GM21390 (cell line): ENCODE measurements at regions not wholly inside any gene's neighbourhood (a gene's known extent, or its start where the extent isn't known, plus 50 kb on each side); places are given as distances from the start of the nearest gene placed in this dataset.

ENCODE experiments used
- ATAC-seq: cut with Tn5 transposase; IDR thresholded peaks from one replicate; pipeline ENCODE4 v1.9.1; 2021; ENCODE audit not compliant: unreplicated experiment

DNA sequence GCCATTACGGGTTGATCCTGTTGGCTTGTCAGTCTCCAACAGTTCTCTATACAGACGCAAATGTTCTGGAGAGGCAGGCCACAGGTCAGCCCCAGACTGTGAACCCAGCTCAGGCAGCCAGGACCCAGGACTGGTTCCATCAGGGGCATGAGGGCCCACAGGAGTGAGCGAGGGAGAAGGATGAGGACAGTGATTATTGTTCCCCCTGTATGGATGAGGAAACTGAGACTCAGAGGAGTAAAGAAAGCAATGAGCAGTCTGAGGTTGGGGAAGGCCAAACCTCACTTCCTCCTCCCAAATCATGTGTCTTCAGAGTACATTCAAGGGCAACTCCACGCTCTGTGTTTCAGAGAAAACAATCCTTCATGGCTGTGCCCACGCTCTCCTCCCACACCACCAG is 121.9 kb downstream of the RPLP1 start:
- no peak for ATAC-seq

DNA sequence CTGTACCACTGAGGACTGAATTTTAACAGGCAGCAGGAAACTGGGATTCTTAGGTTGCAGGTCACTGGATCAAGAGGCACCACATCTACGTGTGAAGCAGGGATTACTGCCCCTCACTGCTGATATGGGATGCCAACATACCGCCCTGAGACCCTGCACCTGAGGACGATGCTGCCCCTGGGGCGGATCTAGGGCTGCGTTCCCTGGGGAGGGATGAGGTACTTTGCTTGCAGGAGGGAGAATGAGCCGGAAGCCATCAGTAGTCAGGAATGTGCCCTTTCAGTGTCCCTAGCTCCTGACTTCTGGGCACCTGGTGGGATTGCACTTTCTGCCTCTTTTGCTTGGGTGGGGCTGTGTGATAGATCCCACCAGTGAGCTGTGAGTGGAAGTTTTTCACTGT is 122.8 kb downstream of the RPLP1 start:
- ATAC-seq: no peak

DNA sequence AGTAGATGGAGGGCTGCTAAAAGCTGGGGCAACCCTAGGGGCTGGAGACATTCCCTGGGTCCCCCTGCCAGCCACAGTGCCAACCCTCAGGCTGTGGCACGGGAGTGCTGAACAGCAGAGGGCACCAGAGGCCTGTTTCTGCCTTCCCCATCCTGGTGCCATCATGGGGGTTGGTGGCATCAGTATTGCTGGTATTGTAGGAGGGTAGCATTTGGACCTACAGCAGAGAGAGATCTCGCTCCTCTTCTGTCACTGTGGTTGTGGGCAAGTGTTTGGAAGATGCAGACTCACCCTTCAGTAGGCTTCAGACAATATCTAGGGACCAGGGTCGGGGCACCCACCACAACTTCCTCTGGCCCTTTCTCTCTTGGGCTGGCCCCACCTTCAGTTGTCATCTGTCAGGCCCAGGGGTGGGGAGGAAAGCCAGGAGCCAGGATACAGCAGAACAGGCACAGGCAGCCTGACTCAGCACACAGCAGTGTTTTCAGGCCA is 123.5 kb downstream of the RPLP1 start:
- ATAC-seq: no peak

DNA sequence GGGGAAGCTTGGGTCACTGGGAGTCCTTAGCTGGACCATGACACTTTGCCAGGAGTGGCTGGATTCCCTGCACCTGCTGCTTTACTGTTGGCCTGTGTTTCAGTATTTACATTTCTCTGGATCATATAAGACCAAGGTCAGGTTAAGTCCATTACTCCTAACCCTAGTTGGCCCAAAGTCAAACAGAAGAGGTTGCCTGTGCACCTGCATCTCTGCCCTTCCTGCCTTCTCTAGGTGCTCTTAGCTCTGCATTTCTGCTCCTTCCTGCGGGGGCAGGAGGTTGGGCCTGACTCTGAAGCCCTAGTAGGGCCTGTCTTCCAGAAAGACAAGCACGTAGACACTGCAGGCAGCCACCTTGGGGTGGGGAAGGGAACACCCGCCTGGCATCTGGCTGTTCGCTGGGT is 124.3 kb downstream of the RPLP1 start:
- ATAC-seq: no peak

DNA sequence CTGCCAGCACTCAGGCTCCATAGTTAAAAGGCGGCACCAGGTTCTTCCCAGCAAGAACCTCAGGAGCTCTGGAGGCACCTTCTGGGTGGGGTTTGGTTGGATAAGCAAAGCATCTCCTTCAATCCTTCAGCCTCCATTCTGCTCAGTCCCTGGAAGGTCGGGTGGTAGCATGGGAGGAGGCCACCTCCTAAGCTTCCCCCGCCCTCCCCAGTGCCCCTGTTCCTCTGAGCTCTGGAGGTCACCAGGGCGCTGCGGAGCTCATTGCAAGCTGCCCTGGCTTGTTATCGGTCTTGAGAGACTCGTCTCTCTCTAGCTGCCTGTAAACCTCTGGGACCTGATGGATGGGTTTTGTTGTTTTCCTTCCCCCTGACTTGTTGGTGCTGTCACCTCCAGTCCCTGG is 124.8 kb downstream of the RPLP1 start:
- ATAC-seq: no peak

DNA sequence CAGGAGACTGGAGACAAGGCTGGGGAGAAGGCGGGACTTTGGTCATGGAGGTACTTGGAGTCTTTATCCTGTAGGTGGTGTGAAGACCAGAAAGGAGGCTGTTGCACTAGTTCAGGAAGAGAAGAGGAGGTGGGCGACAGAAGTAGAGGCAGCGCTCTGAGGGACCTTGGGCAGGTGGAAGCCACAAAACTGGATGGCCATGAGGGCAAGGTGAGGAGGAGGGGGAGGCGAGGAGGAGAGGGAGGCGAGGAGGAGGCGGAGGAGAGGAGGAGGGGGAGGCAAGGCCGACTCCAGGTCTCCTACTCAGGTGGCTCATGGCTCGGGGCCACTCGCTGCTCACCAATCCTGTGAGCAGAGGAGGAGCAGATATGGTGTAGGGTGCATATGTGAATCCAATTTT is 125.6 kb downstream of the RPLP1 start:
- ATAC-seq: no peak

DNA sequence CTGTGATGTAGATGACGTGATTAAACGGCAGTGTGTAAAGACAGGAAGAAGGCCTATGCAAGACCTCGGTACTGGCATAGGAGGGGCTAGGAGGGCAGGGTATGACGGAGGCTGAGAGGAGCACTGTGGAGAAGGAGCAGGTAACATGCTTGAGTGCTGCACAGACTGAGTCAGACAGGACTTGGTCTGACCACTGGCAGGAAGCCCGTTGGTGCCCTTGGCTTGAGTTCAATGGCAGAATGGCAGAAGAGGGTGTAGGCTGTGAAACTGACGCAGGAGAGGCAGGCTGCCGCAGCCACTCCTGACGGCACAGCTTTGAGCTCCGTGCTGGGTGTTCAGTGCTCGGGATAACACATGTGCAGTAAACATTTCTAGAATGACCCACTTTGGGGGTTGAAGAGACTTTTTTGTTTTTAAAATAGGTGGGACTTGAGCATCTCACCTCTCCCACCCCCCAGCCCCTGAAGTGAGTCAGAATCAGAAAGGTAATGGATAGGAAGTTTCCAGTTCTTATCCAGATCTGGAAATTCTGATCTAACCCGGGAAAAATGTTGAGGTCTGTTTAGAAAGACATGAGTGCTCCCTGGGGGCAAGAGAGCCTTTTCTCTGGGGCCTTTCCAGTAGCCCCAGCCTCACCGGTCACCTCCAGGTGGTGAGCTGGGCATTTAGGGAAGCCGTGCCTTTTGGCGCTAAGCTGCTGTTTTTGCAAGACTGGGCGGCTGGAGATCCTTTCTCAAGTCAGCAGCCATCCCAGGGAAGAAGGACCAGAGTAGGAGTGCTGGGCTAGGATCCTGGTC is 126.4 kb downstream of the RPLP1 start:
- no peak for ATAC-seq

DNA sequence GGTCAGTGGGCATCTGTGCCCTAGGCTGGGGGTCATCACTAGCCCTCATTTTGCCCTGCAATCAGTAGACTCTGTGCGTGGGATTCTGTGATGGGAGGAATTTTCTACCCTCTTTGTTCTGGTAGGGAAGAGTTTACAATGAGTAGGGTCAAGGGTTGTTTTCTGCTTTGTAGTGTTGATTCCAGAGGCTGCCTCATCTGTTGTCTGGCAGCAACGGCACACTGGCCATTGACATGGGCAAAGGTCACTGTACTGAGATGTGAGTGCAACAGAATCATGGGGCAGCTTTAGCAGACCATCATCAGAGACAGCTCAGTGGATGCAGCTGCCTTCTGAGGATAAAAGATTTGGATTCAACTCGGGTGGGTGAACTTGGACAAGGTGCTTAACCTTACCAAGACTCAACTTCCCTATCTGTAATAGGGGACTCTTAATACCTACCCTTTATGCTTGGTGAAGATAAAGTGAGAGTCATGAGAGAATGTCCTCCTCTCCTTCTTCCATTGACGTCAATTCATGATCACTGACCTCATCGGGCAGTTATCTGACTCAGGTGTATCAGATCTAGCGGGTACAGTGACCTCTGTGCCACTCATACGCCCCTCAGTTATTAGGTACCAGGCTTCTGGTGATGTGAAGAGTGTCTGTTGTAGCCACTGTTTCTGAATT is 127.5 kb downstream of the RPLP1 start:
- no peak for ATAC-seq

DNA sequence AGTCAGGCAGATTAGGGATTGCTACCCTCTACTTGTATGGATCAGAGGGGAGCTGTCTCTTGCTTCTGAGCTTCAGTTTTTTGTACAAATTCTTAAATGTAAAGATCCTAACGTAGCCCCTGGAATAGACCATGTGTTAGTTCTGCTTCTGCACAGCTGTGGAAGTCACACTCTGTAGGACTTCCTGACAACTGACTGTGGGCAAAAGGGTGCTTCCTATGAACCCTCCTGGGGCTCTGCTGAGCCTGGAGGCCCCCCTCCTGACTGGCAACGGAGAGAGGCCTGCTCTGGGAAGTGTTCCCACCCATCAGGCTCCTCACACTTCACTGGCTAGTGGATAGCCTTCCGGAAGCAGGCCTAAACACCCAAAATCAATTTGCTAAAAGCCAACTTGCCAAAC is 131.0 kb downstream of the RPLP1 start:
- ATAC-seq: no peak

DNA sequence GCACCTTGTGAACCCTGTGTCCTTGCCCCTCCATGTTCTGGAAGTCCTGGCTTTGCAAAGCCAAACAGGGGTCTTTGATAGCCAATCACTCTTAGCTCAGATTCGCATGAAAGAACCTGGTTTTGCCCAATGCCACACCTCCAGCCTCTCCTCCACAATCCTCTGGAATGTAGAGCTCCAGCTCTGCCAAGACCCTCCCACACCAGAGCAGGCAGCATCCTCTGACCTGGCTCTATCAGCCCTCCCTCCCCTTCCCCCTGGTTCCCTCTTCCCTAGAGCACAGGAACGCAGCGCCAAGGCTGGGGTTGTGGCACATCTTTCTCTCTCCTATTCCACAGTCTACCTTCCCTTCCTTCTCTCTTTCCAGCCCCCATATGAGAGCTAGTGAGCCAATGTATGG is 133.3 kb downstream of the RPLP1 start:
- ATAC-seq: no peak

DNA sequence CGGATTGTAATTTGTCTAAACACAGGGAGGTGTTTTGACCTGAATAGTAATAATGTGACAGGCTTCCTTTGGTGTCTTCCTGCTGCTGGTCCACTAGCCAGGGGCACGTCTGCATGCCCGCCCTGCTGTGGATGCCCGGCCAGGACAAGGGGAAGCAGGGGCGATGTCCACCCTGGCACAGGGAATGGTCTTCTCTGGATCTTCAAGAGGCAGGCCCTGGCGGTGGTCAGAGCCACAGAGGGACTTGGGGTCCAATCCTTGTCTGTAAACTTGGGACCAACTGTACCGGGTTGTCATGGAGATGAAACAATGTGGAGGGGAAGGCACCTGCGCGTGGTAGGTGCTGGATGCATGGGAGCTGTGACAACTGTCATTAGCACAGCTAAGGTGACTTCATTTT is 134.1 kb downstream of the RPLP1 start:
- no peak for ATAC-seq

DNA sequence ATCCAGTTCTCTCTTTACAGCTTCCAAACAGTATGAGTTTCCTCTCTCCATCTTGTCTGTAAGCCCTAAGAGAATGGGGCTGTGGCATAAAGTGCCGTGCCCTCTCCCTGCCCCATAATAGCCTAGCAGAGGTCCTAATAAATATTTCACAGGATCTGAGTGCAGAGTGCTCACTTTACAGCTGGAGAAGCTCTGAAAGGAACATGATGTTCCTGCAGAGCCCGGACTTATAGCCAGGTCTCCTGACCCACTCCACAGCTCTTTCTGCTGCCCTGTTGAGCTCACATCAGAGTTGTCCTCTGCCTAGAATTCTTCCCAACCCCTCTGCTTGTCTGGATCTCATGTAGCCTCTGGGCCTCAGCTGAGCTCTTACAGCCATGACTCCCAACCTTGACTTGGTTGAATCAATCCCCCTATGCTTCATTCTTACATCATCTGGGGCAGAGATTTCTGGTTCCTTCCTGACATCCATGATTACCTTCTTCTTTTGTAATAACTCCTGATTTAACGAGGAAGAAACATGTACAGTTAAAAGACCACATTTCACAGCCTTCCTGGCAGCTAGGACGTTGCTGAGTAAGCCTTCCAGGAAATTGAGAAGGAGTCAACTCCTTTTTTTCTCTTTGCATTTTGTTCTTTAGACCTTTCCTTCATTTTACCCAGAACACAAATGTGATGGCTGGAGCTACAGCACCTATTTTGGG is 135.3 kb downstream of the RPLP1 start:
- ATAC-seq: no peak

DNA sequence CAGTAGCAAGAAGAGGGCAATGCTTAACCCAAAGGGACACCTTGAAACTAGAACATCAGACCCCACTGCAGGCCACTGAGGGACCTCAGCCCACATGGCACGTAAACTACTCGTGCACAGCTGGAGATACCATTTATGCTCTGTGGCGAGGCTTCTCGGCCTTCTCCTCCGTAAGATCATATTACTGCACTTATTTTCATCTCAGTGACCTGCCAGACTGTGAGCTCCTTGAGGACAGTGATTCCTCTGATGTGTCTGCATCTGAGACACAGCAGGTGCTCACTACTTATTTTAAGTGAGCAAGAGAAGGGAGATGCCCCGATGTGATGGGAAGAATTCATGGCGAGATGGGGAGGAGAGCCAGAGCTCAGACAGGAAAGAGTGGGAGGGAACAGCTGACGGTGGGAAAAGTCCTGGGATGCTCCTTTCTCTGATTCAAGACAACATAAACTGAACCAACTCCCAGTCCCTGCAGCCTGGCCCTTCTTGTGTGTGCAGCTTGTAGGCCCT is 137.6 kb downstream of the RPLP1 start:
- ATAC-seq: no peak

DNA sequence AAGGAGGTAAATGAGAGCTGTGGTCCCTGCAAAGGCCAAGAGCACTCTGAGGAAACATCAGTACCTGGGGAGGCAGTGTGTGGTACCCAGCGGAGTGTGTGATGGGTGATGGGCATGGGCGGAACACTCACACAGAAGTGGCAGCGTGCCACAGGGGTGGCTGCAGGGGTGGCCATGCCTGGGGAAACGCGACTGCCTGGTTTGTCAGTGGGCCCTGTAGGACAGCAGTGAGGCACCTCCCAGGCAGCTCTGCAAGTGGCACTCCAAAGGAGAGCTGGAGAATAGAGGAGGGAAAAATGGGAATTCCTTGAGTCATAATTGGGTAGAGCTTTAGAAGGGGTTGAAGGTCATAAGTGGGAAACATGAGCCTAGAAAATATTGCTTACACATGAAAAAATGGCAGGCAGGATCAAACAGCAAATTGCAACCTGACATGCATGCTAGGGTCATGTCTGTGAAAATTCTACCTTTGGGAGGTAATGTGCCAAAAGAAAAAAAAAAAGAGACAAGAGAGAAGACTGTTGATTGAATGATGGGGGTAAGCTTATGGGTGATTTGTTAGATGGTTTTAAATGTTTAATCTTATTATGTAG is 138.4 kb downstream of the RPLP1 start:
- no peak for ATAC-seq

DNA sequence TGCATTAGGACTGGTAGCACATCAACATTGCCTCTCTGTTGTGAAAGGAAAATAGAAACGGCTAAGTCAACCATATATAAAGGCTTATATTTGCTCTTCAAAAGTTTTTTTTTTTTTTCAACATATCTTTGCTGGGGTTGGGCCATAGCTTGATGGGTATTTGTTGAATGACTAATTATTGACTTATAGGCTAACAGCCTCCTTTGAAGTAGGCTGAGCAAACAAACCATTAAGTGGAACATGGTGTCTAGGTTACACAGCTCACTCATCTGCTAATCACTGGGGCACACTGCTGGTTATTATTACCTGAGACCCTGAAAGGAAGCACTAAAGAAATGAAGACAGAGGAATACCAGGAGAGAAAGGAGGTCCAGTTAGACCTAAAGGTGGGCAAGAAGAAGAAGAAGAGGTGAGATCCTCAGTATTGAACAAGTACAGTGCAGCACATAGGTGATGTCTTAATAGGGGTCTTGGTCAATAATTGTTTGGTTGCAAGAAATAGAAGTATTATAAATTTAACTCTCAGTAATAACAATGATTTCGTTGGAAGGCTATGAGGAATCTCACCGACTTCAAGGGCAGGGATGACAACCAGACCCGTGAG is 139.4 kb downstream of the RPLP1 start:
- ATAC-seq: no peak

DNA sequence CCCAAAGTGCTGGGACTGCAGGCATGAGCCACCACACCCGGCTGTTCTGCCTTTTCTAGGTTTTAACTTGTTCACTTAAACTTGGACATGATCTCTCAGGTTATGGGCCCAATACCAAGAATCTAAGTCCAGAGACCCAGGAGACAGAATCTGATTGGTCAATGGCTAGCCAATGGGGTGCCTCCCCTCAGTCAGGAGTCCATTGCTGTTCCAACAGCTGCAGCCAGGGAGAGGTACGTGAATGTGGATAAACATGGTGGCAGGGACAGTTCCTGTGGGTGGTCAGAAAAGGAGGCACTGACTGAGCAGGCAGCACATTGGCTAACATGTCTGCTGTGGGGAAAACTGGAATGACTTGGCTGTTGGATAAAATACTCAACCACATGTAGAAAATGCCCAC is 140.3 kb downstream of the RPLP1 start:
- ATAC-seq: no peak

DNA sequence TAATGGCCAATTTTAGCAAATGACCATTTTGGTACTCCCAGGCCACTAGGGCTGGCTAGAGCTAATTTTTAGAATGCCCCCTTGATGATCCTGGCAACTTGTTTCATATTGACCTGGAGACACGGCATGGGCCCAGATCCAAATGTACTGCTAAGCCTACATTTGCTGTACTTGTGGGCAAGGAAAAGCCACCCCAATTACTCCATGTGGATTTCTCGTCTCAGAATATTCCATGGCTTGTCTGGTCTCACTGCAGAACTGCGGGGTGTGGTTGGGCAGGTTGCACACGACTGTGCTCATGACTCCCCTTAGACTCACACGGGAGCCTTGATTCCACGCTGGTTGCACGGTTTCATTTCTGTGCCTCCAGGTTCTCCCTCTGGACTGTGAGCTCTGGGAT is 140.9 kb downstream of the RPLP1 start:
- ATAC-seq: no peak

DNA sequence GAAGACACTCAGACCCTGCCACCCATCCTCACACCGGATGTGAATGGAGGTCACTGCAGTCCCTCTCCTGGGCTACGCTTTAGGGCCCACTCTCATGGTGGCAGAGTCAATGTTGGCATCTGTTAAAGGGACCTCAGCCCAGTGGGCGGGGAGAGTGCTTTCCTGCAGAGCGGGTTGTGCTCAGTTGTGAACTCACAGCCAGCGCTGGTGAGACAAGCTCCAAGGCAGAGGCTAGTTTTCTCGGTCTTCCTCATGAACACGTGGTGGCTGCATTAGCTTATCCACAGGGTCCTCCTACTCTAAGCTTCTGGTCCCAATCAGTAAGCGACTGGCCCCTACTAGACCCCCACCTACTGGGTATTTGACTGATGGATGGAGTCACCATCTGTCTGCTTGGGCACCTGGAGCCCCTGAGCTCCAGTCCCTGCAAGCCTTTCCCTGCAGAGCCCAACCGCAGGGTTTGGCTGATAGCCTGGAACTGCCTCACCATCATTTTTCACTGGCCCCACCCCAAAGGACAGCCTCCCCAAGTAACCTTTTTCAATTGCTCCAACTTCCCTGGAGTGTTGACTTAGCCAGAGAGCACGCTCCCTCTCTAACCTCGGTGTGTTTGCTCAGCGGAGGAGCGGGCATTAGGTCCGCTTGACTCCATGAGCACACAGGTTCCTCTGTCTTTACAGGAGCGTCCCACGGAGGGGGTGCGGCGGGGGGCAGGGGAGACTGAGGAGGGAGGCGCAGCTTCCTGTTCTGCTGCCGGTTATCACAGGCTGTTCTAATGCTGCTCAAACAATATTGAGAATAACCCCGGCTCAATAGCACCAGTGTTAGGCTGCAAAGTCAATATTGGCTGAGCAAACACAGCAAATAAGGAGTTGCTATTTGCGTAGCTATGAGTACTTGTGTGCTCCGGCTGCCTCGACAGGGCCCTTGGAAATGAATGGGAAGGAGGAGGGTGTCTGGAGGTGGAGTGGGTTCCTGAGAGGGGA is 141.7 kb downstream of the RPLP1 start:
- ATAC-seq: no peak

DNA sequence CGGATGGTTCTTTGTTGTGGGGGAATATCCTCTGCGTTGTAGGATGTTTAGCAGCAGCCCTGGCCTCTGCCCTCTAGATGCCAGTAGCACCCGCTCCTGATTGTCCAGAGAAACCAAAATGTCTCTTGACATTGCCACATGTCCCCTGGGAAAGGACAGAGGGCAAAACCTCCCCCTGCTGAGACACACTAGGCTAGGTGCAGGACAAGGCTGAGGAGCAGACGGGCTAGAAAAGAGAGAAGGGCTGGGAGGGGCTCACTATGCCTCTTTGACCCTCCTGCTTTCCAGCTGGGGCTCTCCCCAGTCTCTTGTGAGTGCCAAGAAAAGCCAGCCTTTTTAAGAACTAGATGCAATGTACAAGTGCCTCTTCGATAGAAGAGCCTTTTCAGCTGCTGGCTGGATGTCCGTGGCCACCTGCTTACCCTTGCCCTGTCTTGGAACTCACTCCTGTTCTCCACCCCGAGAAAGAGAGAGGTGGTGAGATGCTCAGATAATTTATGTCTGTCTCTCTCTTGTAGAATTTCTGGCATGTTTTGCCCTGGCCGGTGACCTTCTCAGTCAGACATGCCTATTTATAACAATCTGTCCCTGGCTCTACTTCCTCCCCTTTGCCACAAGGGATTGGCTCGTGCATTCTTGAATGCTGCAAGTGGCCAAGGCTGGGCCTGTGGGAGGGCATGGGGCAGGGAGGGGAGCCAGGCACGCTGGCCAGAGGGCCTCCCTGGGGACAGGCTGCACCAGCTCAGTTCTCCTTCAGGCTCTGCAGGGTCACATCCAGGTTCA is 142.6 kb downstream of the RPLP1 start:
- no peak for ATAC-seq
